K562 (cell line): ENCODE measurements at regions not wholly inside any gene's neighbourhood (a gene's known extent, or its start where the extent isn't known, plus 50 kb on each side); places are given as distances from the start of the nearest gene placed in this dataset.
A peak's percentile ranks its signal among the peaks of the same experiment; 100 is the strongest.

ENCODE experiments used
- ATAC-seq: fragments of 200-7000 bp; cut with Tn5 transposase; 3 replicates; pipeline ENCODE4 v1.9.1; 2020; ENCODE audit warnings: moderate library complexity
- BruUV-seq: library from RNA; stranded (reverse); fragments of 400-500 nt; replicated peaks from 2 replicates; lab custom pipeline; 2021; lab: Mats Ljungman, UMichigan
- CTCF ChIA-PET: fragments of 300-600 bp; formaldehyde crosslinking; extraction: SDS; loops from one replicate; lab custom pipeline; 2021; ENCODE audit warnings: low intra/inter-chr PET ratio; lab: Yijun Ruan, JAX
- POLR2A ChIA-PET: fragments of 300-600, 350-650 bp; sonication (Branson Sonifier 250); formaldehyde crosslinking; extraction: SDS; loops from one replicate; lab custom pipeline; 2021; ENCODE audit warnings: antibody characterized with exemption, inconsistent platforms; lab: Yijun Ruan, JAX
- DNase-seq, 4 experiments: peaks; one replicate each; pipeline versions ENCODE4 v3.0.0 to v3.0.0-alpha.2; 2011 to 2018; ENCODE audit warnings: low spot score in 3 of 4, mixed read lengths in 3 of 4; ENCODE audit errors: extremely low read depth in 1 of 4
- FAIRE-seq: peaks from 2 replicates; lab custom pipeline; 2011; peaks lifted over from hg19 to GRCh38; lab: Jason Lieb, UNC
- H2AFZ ChIP-seq: 2 replicates; pipeline ENCODE4 v1.6.0; 2011; ENCODE audit warnings: low read depth, low read length, control low read depth, inconsistent platforms
- H3K27ac ChIP-seq: fragments of 200-600 bp; 3 replicates; pipeline ENCODE4 v1.8.0; 2011; ENCODE audit warnings: low read depth, mild to moderate bottlenecking, control low read depth, inconsistent platforms, low read length, moderate library complexity, mixed read lengths; ENCODE audit errors: extremely low read depth
- H3K27me3 ChIP-seq, 2 experiments: fragments of 300-600 bp in 1 of 2; 2 replicates in 1 of 2; 3 replicates in 1 of 2; pipeline versions ENCODE4 v1.6.0 to v1.8.0; 2011; ENCODE audit warnings: inconsistent platforms in 2 of 2, low read length in 2 of 2, mild to moderate bottlenecking in 1 of 2, mixed read lengths in 1 of 2, moderate library complexity in 1 of 2; ENCODE audit not compliant: control insufficient read depth in 2 of 2, insufficient read depth in 2 of 2
- H3K36me3 ChIP-seq: fragments of 300-600 bp; 3 replicates; pipeline ENCODE4 v1.8.0; 2011; ENCODE audit warnings: mild to moderate bottlenecking, low read length, inconsistent platforms; ENCODE audit not compliant: control insufficient read depth, insufficient read depth
- H3K4me1 ChIP-seq, 2 experiments: fragments of 200-600 bp in 1 of 2; replicated peaks in 1 of 2; 2 replicates in 1 of 2; 3 replicates in 1 of 2; pipeline versions ENCODE4 v1.5.1 to v1.8.0; 2011; ENCODE audit warnings: inconsistent platforms in 2 of 2, low read length in 2 of 2, mild to moderate bottlenecking in 1 of 2, mixed read lengths in 1 of 2, moderate library complexity in 1 of 2; ENCODE audit not compliant: control insufficient read depth in 2 of 2, insufficient read depth in 2 of 2
- H3K4me2 ChIP-seq: 2 replicates; pipeline ENCODE4 v1.6.1; 2011; ENCODE audit warnings: low read length, control low read depth, inconsistent platforms, mixed read lengths; ENCODE audit not compliant: insufficient read depth
- H3K4me3 ChIP-seq: fragments of 200-600 bp; sonication (generic), shearing (Covaris generic); 2 replicates; pipeline ENCODE4 v1.5.1; 2016; ENCODE audit warnings: control low read depth, inconsistent platforms
- H3K79me2 ChIP-seq: fragments of 200-600 bp; 3 replicates; pipeline ENCODE4 v1.8.0; 2011; ENCODE audit warnings: low read length, inconsistent platforms; ENCODE audit not compliant: control insufficient read depth, insufficient read depth
- H3K9ac ChIP-seq, 2 experiments: 2 replicates each; pipeline versions ENCODE4 v1.6.0 to v1.6.1; 2011; ENCODE audit warnings: low read depth in 2 of 2, low read length in 2 of 2, control low read depth in 1 of 2, inconsistent platforms in 1 of 2, mild to moderate bottlenecking in 1 of 2, mixed read lengths in 1 of 2; ENCODE audit not compliant: insufficient read depth in 1 of 2
- H3K9me1 ChIP-seq: one replicate; pipeline ENCODE4 v1.6.0; 2011; ENCODE audit warnings: inconsistent platforms, mild to moderate bottlenecking, low read length, moderate library complexity; ENCODE audit not compliant: control insufficient read depth, insufficient read depth
- H3K9me3 ChIP-seq: replicated peaks from 2 replicates; pipeline ENCODE4 v1.5.1; 2011; ENCODE audit warnings: low read depth, low read length, inconsistent platforms; ENCODE audit not compliant: control insufficient read depth, insufficient read depth
- H4K20me1 ChIP-seq: replicated peaks from 2 replicates; pipeline ENCODE4 v1.6.1; 2011; ENCODE audit warnings: low read length, inconsistent platforms, mixed read lengths; ENCODE audit not compliant: control insufficient read depth, insufficient read depth
- CHD1 ChIP-seq: fragments of 200-600 bp; sonication (generic); IDR thresholded peaks from one replicate; pipeline ENCODE4 v1.6.1; 2012; ENCODE audit warnings: mild to moderate bottlenecking, moderate library complexity, low read length, inconsistent platforms
- LCOR ChIP-seq: sonication (generic); formaldehyde crosslinking; IDR thresholded peaks from 2 replicates; pipeline ENCODE4 v1.8.0; 2022; ENCODE audit warnings: mild to moderate bottlenecking, missing genetic modification reagents
- NRF1 ChIP-seq, 2 experiments: fragments of 450-650 bp; IDR thresholded peaks in 1 of 2; conservative IDR thresholded peaks in 1 of 2; 2 replicates each; pipeline ENCODE4 v1.6.1; 2014; ENCODE audit warnings: mild to moderate bottlenecking in 2 of 2
- PTRF ChIP-seq: fragments of 450-650 bp; IDR thresholded peaks from 2 replicates; pipeline ENCODE4 v1.6.1; 2016; ENCODE audit warnings: mild to moderate bottlenecking, missing genetic modification characterization, missing compliant biosample characterization
- TBL1XR1 ChIP-seq, 2 experiments: IDR thresholded peaks; 2 replicates each; pipeline ENCODE4 v1.6.1; 2012; ENCODE audit warnings: improper control_type of control experiment in 2 of 2, low read length in 2 of 2, mild to moderate bottlenecking in 1 of 2
- ZFP36 ChIP-seq: fragments of 150-350 bp; IDR thresholded peaks from 2 replicates; pipeline ENCODE4 v1.6.1; 2018; ENCODE audit warnings: low read length, low read depth; ENCODE audit not compliant: partially characterized antibody
- WGBS: fragments of 100-300 bp; shearing (Covaris generic); methylation state at CpG from one replicate; pipeline ENCODE4 v1.1.6; 2016; ENCODE audit warnings: low coverage, mixed read lengths; ENCODE audit not compliant: insufficient coverage; ENCODE audit errors: missing lambda C conversion rate; 5-methylcytosine and 5-hydroxymethylcytosine counted together
- in situ Hi-C: fragments of 300-500 bp; cut with MboI; formaldehyde crosslinking; loops from 4 replicates; pipeline ENCODE4 v1.15.0; 2018; ENCODE audit warnings: inconsistent platforms, mixed read lengths
- intact Hi-C: fragments of 100-400 bp; cut with micrococcal nuclease; formaldehyde crosslinking; loops from 2 replicates; pipeline ENCODE4 v1.14.2; 2022

DNA sequence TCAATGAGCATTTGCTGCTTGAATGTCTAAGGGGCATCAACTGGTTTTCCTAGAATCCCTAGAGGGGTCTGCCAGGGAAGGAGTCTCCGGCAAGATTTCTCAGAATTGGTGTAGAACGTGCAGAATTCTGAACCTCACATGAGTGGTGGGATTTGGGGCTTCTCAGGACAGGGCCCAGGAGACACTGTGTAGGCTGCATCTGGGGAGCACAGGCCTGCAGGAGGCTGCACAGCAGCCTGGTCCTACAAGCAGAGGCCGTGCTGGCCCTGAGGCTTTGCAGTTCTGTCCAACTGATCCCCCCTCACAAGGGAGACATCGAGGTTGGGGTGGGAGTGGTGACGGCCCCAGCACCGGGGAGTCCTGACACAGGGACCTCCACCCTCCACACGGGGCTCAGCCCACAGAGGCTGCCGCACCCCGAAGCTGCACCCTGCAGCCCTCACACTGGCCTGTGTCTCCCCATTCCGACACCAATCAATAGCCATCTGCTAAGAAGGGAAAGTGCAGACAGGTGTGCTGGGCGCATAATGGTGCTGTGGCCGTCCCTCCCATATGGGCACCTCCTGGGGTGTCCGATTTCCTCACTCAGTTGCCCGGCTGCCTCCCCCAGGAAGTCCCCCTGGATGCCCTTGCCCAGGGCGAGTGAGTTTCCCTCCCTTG lies 688.1 kb downstream of the BRD1 start:
- Histone ChIP-seq H3K9ac (no peak overlapping the region; a peak in 1 of 4 replicates), H3K4me2 (no peak overlapping the region), H3K27me3 (peaks cover 0 to 13% of the 10 kb centered on the region in 2 experiments; a peak in 2 of 5 replicates), H3K27ac (no peak overlapping the region), H3K4me3 (no peak overlapping the region), H2AFZ (no peak overlapping the region), H3K9me1 (no peaks in the 10 kb centered on the region), H3K79me2 (no peaks in the 10 kb centered on the region), H4K20me1 (no peaks in the 10 kb centered on the region)
- FAIRE-seq, result no peak
- in situ Hi-C loops (no loop called here), intact Hi-C loops (no loop called here)
- ChIA-PET POLR2A (no interaction called here), CTCF (no interaction called here)
- 0% methylated on average over 13 of the region's 15 CpGs for WGBS
- BruUV-seq, result no TSS peak
- ATAC-seq, result no peak
- TF ChIP-seq ZFP36 (peak; percentile 30), CHD1 (no peak), PTRF (tag) (no peak), LCOR (CRISPR knock-in tag) (no peak), NRF1 (conservative IDR thresholded peaks at IDR 0.05 in 1 of 2, IDR thresholded peaks at IDR 0.05 in 1 of 2) (no peak), TBL1XR1 (IDR thresholded peaks at IDR 0.05; ENCODE audit: low read length in 2 of 2) (no peak)
- TF ChIP-seq, all 486 proteins: peak for 1
- Histone ChIP-seq H3K4me1 (no peaks in the 10 kb centered on the region), H3K36me3 (no peaks in the 10 kb centered on the region), H3K9me3 (no peaks in the 10 kb centered on the region)
- DNase-seq, result no peak
